HG02870 (cell line): ENCODE measurements at regions not wholly inside any gene's neighbourhood (a gene's known extent, or its start where the extent isn't known, plus 50 kb on each side); places are given as distances from the start of the nearest gene placed in this dataset.

ENCODE experiments used
- ATAC-seq: cut with Tn5 transposase; IDR thresholded peaks from one replicate; pipeline ENCODE4 v1.9.1; 2021; ENCODE audit warnings: mild to moderate bottlenecking, moderate library complexity; ENCODE audit not compliant: unreplicated experiment

DNA sequence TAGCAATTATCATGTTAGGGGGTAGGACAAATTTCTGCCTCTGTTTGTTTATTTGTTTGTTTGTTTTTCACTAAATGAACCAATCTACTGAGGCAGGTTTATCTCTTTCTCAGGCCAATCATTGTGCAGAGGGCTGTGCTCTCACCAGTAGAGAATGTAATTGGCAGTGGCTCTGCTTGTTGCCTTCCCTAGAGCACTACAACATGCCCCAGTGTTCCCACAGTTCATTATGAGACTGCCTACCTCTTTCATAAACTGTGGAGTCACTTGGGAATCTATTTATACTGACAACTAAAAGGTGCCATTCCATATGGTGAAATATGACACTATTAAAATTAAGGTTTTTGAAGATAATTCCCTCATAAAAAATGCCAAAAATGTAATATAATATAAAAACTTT is 196.3 kb upstream of the ALCAM start:
- ATAC-seq: no peak

DNA sequence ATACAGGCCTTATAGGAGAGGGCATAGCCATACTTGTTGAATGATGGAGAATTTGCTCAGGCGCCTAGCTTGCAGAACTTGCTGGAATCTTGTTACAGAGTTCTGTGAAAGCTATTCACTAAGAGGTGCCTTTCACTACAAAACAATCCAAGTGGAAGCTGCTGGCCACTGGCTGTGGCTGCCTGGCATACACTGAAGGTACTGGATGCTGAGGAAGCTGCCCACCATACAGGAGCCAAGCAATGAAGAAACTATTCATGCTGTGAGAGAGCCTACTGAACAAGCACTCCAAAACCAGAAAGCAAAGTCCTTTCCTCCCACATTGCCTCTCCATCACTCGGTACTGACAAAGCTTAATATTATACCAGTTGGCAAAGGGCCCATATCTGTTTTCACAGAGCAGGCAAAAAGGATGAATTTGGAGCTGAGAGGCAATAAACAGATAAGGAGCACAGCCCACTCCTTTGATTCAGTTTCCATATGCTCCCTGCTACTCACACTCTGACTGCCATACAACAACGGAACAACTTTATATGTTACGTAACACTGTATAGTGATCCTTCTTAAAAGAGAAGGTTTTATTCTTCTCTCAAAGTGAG is 192.6 kb upstream of the ALCAM start:
- no peak for ATAC-seq

DNA sequence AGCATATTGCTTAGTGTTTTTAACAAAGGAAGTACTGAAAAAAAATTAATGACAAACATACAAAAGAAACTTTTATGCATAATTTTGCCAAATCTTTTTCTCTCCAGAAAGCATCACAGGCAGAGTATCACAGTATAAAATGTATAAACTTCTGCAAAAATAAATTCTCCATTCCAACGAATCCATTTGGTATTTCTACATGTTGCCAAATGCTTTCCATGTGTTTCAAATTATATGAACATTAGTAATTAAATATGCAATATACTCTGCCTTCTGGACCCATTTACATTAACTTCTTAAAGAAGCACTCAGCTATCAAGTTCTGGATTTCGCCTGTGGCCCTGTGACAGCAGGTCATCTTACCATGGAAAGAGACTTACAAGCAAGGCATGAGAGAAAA is 189.1 kb upstream of the ALCAM start:
- no peak for ATAC-seq

DNA sequence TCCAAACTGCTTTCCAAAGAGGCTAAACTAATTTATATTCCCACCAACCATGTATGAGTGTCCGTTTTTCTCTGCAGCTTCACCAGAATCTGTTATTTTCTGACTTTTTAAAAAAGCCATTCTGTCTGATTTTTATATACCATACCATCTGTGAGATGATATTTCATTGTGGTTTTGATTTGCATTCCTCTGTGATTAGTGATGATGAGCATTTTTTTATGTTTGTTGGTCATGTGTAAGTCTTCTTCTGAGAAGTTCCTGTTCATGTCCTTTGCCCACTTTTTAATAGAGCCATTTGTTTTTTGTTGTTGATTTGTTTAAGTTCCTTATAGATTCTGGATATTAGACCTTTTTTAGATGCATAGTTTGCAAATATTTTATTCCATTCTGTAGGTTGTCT is 179.4 kb upstream of the ALCAM start:
- no peak for ATAC-seq

DNA sequence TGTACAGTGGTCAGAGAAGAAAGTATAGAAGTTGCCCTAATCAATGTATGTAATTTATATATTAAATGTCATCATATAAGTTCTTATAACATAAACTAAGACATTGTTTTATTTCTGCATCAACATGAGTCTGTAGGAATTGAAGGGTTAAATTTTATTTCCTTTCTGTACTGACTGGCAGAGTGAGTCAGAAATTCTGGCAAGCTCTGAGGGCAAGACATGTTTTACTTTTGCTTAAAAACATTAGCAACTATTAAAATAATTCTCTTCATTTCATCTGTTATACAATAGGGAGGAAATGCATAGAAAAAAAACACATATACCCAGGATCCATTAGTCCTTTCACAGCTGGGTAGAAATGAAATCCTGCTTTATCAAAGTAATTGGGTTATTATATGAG is 171.4 kb upstream of the ALCAM start:
- no peak for ATAC-seq

DNA sequence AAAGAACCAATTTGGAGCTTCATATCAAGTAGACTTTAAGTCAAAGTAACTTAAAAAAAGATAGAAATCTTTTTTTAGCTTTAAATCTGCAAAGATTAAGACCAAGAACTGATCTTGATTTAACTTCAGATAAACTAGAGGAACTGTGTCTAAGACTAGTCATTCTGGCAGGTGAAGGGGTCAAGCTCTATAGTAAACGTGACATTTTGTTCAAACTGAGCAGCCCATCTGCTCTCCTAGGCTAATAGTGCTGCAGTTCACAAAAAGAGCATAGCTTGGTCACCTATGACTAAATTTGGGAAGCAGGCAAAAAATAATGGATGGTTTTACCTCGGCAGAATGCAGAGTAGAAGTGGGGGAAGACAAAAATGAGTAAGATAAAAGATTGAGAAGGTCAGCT is 168.8 kb upstream of the ALCAM start:
- no peak for ATAC-seq

DNA sequence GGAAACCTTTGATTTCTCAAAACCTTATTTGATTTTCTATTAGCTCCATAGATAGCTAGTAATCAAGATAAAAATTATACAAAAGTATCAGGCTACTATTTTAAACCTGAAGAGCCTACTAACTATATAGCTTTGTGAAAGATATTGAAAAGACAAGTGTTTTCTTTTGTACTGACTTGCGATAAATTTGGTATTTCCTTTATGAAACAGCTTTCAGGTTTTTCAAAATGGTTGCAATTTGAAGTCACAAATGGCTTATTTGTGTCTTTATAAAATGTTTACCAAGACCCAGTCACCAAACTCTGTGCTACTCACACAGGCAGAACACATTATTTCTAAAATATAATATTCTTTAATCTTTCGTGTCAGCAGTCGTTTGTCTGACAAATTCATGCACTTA is 167.5 kb upstream of the ALCAM start:
- no peak for ATAC-seq

DNA sequence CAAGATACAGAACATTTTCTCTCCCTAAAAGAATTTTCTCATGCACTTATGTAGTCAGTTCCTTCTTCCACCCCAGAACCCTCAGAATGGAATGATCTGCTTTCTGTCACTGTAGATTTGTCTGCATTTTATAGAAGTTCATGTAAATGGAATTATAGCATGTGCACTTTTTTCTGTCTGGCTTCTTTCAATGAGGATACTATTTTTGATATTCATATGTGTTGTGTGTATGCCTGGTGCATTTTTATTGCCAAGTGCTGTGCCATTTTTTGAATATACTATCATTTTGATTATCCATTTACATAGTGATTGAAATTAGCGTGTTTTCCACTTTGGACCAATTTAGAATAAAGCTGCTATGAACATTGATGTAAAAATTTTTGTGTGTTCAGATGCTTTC is 156.6 kb upstream of the ALCAM start:
- no peak for ATAC-seq

DNA sequence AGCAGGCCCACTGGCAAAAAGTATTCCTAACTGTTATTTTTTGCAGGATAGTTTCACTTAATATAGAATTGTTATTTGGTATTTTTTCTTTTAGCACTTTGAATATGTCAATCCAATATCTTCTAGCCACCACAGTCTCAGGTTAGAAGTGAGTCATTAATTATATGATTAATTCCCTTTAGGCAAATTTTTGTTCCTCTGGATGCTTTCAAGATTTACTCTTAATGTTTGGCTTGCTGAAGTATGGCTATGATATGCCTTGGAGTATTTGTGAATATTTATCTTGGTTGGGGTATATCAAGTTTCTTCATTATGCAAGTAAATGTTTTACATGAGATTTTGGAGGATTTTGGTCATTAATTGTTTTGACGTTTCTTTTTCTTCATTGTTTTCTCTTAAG is 152.1 kb upstream of the ALCAM start:
- ATAC-seq: no peak

DNA sequence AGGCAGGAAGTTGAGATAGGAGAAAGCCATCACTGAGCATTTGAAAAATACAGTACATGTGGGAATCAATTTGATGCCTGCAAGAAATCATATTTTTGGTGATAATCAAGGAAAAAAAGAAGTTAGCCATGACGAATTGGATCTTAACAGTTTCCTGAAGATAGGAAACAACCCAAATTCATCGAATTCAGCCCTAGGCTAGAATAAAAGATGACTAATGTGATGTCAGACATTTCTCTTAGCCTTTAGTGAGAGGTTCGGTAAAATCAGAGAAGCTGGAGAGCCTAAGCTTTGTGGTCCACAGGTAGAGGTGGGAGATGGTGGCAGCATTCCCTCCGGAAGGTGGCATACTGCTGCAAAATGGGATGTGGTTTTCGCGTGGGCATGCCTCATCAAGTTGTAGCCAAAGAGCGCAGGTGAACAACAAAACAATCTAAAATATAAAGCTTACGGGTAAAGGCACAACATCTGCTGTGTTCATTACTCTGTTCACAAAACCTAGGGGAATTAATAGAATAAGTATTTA is 144.1 kb upstream of the ALCAM start:
- no peak for ATAC-seq

DNA sequence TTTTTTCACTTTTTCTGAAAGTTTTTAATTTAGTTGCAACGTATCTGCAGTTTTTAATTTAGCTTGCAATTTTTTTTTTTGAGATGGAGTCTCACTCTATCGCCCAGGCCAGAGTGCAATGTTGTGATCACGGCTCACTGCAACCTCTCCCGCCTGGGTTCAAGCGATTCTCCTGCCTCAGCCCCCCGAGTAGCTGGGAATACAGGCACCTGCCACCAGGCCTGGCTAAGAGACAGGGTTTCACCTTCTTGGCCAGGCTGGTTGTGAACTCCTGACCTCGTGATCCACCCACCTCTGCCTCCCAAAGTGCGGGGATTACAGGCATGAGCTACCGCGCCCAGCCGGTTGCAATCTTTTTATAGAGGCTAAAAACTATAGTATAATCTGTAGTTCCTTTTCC is 142.9 kb upstream of the ALCAM start:
- no peak for ATAC-seq

DNA sequence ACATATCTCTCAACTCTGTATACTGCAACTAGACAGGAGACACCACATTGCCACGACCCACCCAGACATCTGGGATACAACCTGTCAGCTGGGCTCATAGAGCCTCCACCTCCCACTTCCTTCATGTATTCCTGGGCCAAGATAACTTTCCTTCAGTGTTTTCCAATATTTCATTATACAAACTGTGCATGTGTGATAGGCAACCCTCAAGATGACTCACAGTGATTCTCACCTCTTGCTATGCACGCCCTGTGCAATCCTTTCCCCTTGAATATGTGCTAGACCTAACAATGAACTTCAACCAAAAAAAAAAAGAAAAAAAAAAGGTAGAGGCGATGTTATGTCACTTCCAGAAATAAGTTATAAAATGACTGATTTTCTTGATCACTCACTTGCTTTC is 138.0 kb upstream of the ALCAM start:
- no peak for ATAC-seq

DNA sequence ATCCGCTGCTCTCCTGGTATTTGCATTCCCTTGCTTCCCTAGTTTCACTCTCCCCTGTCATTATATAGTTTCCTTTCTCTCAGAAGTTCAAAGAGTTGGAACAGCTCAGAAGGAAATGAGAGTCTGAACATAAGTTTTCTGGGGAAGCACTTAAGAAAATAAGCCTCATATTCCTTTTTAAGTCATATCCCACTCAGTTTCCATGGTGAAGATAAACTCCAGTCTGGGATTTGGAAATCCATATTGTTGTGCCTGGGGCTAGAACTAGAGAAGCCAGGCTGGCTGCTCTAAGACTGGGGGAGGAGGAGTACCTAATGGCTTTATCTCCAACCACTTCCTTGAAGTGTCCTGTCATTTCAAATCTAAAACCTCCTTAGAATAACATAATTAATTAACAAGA is 134.2 kb upstream of the ALCAM start:
- no peak for ATAC-seq

DNA sequence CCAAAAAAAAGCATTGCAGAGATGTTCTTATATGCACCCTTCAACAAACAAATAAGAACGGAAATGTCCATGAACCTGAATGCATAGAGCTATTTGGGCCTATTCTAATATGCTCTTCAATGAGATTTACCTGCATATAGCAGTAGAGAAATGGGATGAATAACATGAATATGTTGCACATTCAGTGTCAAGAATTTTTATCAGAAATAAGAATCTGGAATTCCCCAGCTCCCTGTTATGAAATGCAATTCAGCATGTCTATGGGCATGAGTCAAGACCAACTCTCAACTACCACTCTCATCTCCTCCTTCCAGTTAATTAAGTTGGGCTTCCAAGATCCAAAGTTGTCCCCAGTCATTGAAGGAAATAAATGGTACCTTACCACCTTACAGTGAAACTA is 133.7 kb upstream of the ALCAM start:
- no peak for ATAC-seq

DNA sequence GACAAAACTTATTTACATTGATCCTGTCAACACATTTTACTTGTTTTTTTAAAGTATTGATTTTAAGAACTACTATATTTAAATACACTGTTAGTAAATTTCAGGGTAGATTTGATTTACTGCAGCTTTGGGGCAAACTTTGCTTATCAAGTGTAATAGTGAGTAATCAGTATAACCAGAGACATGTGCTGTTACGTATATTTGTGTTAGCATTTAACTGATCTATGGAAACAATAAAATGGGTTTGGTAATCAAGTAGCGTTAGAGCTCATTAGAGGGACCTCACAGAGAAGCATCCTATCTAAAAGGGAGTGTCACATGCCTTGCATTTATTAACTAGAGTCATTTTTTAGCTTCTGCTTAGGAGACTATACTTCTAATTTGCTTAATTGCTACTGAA is 131.5 kb upstream of the ALCAM start:
- no peak for ATAC-seq

DNA sequence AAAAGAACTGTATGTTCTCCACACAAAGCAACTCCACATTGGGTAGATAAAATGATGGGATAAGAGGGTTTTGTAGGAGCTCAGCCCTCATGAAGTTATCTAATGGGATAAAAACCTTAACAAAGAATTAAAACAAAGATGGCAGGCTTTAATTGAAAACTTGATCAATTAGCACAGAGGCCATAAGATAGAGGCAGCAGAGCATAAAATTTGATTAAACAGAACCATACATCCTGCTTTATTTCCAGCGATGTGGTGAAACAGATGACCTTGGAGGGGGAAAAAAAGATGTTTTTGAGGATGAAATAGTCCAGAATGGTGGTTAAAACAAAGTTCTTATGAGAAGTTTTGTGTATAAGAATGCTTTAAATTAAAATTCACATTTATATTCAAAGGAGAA is 130.9 kb upstream of the ALCAM start:
- ATAC-seq: no peak

DNA sequence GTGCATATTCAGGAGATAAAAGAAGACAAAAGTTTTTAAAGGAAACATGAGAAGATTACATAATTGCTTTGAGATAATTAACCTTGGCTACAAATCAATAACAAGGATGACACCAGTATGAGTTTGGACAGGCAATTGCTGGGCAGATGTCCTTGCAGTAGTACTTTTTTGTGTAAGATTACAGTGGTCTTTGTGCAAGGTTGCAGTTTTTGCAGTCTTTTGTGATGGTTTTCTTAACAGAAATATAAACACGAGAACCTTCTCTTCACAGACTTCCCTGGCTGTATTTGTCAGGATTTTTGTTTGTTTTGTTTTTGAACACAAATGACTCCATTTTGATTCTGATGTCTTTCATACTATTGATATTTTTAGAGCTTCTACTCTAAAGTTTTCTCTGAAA is 128.3 kb upstream of the ALCAM start:
- ATAC-seq: no peak

DNA sequence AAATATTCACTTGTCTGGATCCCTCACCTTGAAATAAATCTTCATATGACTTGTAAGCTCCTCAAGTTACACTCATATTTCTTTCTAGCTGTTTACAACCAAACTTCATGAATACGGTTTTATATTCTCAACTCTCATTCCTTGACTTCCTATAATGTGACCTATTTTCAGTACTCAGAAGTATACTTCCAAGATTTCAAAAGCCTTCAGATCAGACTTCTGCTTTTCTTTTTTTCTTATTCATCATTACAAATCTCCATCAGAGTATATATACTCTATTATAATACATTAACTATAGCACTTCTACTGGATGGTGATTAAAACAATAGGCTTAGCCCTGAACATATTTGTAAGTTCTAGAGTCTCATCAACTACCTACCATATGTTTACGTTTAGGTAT is 123.6 kb upstream of the ALCAM start:
- no peak for ATAC-seq

DNA sequence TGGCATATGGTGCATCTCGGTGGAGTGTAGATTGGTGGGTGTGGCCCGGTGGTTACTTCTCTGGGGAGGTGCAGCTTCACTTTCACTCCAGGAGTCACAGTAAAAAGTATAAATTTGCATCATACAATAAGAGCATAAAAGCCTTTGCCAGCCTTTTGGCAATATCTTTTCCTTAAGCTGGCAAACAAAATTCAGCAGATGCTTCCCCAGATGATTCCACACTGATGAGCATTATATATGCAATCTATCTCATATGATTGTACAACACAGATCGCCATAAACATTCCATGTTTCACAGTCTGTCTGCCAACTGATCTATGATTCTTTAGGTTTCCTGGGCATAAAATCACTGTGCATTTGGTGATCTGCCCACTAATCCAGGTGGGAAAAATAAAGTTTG is 120.2 kb upstream of the ALCAM start:
- ATAC-seq: no peak

DNA sequence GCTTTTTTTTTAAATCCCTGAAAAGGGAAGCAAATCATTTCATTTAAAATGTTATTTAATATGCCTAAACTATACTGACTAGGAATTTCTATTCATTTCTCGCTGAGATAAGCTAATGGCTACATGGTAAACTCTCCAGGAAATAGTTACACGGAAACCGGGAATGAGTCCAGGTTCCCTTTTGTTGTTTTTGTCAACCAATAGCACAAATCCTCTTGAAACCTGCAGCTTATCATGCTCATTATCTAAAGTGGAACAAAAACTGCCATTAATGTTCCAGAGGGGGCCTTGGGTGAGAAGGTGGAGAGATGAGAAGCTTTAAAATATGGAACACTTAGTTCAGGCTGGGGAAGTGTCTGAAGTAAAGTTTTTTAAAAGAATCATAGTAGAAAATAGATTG is 113.5 kb upstream of the ALCAM start:
- ATAC-seq: no peak

DNA sequence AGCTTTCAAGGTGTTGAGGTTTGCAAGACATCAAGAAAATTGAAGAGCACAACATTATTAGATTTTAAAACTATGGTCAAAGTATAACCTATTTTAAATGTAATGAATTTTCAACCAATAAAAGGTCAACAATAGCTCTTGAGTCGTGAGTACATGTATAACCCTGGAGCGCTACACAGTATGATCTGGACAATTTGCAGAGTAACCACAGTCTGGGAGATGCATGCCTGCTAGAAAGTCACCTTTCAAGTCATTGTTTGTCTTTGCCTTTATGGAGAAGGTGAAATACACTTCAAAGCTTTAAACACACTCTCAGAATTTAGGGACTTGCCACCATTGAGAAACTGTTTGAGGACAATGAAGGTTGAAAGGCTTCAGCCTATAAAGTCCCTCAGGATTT is 112.6 kb upstream of the ALCAM start:
- ATAC-seq: no peak

DNA sequence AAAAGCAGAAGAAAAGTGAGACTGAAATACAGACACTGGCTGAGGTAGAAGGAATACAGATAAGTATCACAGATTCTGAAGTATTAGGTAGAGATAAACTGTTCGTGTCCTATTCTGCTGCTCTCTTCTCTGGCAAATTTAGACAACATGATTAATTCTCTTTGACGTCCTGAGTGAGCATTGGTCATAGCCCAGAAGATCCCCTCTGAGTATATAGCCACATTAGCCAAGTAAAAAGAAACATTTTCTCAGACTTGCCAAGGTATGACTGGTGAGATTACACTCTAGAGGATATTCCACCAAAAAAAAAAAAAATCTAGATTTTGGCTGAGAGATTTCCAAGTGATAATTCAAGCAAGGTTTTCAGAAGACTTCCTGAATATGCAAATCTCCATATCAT is 111.4 kb upstream of the ALCAM start:
- ATAC-seq: no peak

DNA sequence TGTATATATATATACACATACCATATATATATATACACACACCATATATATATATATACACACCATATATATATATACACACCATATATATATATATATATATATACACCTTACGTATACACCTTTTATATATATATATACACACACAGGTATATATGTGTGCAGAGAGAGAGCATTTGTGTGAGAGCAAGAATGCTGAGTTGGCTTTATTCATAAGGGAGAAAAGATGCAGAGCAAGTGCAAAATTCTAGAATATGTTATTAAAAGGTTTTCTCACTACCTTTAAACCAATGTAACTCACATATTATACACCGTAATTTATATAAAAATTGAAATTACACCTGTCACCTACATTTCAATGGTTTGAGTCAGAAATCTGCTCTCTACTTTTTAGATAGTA is 107.2 kb upstream of the ALCAM start:
- ATAC-seq: no peak

DNA sequence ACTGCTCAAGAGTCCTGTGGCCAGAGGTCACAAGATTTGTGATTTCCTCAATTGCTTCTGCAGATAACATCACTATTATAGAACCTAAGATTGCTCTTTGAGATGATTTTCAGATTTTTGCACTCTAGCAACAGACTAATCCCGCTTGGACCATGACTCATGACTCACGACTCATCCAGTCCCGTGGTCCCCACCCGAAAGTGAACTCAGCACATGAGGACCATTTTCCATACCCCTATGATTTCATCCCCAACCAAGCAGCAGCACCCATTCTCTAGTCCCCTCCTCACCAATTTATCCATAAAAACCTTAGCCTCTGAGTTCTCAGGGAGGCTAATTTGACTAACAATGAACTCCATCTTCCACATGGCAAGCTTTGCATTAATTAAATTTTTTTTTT is 106.3 kb upstream of the ALCAM start:
- ATAC-seq: no peak
